Activated CD8-positive, alpha-beta memory T cell treated with anti-CD3 and anti-CD28 coated beads for 48 hours (primary cell): ENCODE measurements at regions not wholly inside any gene's neighbourhood (a gene's known extent, or its start where the extent isn't known, plus 50 kb on each side); places are given as distances from the start of the nearest gene placed in this dataset.
"Not testable (repeated sequence)": the region's sequence is repeated elsewhere in the genome, so short reads cannot be mapped to it uniquely, and the experiment has no call there.

Experiments used
- DNase-seq, 3 experiments: peaks; one replicate each; pipeline ENCODE4 v3.0.0-alpha.2; 2020; ENCODE audit warnings: low read depth in 2 of 3, low spot score in 2 of 3

DNA sequence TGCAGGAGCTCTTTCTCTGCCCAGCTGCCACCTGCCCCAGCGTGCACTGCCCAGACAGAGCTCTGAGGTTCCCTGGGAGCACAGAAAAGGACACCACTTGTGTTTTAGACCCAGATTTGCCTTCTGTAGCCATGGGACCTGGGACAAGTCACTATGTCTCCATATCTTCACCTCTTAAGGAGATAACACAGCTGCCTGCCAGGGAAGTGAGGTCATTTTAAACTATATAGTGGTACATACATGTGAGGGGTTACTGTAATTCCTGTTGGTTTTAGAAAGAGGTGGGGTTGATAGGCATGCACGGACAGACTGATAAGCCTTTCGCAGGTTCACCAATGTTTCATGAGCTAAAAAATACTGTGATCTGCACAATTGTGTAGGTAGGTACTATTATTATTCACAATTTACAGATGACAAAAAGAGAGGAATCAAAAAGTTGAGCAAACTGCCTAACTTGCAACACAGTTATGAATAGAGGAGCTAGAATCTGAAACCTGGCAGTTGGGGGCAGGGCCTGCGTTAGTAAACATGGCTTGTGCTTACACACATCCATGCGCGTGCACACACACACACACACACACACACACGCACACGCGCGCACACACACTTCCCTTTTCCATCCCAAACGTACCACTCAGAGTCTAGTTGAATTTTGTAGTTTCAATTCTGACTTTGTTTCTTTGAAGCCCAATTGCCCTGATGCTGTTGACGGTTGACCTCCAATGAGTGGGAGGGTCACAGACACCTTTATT lies 193.6 kb downstream of the FAM43A start:
- no peak for DNase-seq

DNA sequence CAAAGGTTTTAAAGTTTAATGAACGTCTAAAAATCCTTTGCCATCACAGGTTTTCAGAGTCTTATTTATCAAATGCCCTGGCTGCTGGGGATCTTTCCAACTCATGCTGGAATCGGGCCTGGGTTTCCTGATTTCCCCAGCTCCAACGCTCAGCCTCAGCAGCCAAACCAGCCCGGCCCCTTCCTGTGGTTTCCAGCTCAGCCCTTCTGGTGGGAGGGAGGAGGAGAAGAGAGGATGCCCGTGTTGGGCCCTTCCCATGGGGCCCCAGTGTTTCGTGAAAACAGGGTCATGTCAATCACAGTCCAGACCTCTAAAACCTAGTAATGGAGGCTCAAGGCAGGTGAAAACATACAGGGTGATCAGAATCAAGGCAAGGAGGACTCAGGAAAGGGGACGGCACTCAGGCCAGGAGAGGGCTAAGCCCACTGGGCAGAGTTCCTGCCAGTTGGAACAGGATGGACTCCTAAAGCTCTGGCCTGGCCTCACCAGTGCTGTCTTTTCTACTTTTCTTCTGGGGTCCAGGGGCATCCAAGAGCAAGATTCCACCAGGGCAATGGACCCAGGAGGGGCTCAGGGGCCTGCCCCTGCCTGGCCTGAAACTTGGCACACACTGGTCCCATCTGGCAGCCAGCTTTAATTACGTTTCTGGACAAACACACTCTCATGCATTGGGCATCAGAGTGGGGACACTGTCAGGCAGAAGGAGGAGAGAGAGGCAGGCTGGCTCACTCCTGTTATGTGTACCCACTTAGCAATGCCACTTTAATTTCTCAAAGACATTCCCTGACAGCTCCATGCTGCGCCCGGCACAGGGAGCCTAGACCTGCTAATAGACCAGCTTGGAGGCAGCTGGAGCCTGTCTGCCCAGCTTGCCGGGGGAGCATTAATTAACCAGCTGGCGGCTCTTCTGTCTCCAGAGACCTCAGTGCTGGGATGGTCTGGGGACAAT lies 194.6 kb downstream of the FAM43A start:
- DNase-seq, result no peak

DNA sequence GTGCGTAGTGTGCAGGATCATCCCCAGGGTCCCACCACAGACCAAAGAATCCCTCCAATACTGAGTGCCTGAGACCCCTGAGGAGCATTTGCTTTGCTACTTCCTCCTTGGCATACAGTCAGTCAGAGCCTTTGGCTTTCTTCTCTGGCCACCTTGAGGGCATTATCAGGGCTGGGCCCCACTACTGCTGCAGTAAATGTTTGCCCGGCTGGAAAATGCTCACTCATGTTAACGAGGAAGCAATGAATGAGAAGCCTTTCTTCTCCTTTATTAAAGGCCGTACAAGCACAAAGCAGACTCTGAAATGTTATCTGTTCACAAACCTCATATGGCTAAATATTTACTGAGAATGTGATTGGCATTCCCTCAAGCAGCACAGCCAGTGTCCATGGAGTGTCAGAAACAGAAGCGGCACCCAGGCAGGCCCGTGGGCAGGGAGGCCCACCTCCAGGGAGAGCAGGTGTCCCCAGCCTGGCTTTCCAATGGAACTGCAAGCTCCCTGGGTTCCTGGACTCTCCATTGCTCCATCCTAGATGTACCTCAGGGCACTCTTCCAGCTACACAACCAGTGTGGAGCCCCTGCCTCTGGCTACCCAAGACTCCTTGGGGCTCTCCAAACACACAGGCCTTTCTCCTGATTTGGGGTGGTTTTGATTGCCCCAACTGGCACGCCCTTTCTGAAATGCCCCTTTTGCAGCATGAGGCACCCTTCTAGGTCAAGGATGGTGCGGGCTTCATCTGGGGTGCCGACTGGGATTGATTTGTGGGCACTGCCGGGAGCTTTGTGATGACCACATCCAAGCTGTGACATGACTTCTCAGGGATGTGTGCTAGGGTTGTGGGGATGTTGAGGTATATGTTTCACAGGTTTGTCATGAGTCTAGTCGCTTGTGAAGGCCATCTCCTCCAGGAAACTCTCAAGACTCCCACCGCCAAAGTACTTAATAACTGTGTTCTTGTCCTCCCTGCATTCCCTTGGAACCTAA lies 195.6 kb downstream of the FAM43A start:
- DNase-seq, result no peak

DNA sequence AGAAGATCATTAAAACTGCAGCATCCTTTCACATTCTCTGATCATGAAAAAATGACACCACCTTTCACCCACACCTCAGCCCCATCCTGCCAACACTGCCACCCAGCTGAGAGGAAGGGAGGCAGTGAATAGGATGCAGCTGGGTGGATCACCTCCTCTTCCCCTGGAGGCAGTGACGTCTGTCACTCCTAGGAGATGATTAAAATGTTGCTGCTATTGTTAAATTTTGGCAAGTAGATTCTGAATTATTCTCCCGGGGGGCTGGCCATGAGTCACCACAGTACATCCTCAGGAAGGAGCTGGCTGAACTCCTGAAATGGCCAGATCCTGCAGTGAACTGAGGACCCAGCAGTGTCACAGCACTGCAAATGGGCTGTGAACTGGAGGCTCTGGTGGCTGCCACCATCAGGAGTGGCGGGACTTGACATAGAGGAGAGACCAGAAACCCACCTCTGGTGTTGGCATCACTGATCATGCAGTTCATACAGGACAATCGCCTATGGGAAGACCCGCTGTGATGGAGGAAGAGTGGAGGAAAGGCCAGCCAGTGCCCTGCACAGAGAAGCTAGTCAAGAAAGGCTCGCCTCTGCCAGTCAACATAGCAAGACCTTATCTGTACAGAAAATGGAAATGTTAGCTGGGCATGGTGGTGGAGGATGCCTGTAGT lies 199.1 kb downstream of the FAM43A start:
- DNase-seq, result no peak

DNA sequence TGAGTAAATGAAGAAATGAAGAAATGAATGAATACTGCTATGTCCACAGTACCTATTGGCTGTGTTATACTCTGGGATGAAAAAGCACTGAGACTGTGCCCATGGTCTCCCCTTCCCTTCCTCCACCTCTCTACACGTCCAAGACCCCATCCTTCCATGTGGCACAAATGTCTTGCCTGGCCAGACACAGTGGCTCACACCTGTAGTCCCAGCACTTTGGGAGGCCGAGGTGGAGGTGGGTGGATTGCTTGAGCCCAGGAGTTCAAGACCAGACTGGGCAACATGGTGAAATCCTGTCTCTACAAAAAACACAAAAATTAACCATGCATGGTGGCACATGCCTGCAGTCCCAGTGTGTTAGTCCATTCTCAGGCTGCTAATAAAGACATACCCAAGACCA lies 200.1 kb downstream of the FAM43A start:
- no peak for DNase-seq

DNA sequence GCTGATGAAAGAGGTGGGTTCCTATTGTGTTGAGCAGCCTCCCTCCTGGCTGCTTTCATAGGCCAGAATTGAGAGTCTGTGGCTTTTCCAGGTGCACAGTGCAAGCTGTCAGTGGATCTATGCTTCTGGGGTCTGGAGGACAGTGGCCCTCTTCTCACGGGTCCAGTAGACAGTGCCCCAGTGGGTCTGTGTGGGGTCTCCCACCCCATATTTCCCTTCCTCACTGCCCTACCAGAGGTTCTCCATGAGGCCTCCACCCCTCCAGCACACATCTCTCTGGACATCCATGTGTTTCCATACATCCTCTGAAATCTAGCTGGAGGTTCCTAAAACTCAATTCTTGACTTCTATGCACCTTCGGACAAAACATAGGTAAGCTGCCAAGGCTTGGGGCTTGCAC lies 201.2 kb downstream of the FAM43A start:
- DNase-seq, result no peak

DNA sequence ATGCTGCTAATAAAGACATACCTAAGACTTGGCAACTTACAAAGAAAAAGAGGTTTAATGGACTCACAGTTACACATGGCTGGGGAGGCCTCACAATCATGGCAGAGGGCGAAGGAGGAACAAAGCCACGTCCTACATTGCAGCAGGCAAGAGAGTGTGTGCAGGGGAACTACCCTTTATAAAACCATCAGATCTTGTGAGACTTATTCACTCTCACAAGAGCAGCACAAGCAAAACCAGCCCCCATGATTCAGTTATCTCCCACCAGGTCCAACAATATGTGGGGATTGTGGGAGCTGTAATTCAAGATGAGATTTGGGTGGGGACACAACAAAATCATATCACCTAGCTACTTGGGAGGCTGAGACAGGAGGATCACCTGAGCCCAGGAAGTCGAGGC lies 202.4 kb downstream of the FAM43A start:
- DNase-seq, result not testable (repeated sequence)

DNA sequence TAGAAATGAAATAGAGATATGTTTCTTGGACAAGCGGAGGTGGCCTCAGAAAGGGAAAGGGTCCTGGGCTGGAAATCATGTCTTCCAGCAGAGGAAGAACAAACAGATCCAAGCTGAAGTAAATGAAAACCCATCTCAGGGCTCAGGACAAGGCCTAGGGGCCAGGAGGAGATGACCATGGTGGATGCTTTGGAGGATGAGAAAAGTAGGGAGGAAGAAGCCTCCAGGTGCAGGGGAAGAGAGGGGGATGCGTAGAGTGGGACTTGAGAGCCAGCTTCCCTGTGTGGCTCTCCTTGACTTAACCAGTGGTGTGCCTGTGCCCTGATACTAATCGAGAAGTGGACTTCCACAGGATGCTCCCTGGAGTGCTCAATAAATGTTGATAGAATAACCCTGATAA lies 203.2 kb downstream of the FAM43A start:
- no peak for DNase-seq

DNA sequence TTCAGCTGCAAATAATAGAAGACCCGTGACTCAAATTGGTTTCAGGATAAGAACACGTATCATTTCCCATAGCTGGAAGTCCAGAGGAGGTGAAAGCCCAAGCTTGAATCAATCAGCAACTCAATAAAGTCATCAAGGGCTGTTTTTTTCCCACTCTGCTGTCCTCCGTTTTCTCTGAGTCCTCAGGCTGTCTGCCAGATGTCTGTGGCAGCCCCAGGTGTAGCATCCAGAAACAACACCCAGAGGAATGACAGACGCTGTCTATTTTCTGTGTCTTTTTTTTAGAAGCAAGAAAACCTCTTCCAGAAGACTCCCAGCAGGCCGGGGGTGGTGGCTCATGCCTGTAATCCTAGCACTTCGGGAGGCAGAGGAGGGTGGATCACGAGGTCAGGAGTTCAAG lies 204.4 kb downstream of the FAM43A start:
- no peak for DNase-seq

DNA sequence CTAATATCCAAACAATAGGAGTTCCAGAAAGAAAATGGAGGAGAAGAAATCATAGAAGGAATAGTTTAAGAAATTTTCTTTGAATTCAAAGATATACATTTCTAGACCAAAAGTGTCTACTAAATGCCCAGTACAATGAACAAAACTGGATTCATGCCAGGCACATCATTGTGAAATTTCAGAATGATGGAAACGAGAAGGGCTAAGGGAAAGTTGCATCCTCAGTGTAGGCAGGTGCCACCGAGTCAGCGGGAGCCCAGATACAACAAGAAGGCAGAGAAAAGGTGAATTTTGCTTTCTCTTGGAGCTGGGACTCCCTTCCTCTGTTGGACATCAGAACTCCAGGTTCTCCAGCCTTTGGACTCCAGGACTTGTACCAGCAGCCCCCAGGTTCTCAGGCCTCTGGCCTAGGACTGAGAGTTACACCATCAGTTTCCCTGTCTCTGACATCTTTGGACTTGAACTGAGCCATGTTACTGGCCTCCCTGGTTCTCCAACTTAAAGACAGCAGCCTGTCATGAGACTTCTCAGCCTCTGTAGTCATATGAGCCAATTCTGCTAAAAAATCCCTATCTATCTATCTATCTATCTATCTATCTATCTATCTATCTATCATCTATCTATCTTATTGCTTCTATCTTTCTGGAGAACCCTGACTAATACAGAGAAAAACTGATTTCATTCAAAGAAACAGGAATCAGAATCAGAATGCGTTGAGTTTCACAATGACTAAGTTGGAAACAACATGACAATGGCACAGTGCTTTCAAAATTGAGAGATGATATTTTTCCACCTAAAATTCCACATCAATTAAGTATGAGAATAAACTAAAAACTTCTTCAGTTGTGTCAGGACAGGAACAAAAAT lies 207.7 kb downstream of the FAM43A start:
- DNase-seq, result no peak

DNA sequence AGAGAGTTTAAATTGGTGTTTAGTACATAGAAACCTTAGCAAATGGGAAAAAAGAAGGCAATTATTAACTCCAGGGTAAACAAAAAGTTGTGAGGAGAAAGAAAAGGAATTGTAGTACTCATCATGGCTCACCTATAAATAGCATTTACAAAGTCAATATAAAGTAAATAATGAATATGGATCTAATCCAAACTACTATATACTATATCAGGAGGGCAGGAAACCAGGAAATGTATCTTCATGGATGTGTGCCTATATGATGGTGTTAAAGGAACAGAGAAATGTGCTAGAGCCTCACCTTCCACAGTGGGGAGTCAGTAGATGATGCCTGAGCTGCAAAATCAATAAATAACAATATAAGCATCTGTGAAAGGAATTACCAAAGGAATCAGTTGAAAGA lies 208.9 kb downstream of the FAM43A start:
- no peak for DNase-seq

DNA sequence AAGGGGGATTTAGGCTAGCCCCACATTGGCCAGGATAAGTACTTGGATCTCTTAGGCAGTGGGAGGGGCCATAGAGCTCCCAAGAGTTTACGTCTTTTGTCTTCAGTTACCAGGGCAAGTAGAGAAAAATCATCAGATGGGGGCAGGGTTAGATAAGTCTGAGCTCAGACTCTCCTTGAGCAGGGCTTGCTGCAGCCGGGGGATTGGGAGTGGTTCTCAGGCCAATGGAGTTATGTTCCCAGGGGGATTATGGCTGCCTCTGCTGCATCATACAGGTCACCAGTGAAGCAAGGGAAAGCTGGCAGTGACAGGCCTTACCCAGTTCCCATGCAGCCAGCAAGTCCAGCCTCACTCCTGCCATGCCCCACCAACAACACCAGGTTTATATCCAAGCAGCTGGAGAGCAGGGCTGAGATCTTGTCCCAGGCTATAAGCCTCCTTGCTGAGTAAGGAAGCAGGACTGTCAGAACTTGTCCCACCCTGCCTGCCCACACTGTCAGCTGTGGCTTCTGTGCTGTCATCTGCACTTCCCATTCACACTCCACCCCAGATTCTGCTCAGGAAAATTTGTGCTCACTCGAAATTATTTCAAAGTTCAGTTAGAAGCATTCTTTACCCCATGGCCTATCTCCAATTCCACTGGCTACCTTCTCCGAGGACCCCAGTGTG lies 215.3 kb downstream of the FAM43A start:
- DNase-seq, result no peak

DNA sequence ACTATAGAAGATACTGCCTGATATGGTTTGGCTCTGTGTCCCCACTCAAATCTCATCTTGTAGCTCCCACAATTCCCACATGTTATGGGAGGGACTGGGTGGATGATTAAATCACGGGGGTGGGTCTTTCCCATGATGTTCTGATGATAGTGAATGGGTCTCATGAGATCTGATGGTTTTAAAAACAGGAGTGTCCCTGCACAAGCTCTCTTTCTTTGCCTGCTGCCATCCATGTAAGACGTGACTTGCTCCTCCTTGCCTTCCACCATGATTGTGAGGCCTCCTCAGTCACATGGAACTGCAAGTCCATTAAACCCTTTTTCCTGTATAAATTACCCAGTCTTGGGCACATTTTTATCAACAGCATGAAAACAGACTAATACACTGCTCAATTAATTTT lies 217.8 kb downstream of the FAM43A start:
- not testable (repeated sequence) for DNase-seq

DNA sequence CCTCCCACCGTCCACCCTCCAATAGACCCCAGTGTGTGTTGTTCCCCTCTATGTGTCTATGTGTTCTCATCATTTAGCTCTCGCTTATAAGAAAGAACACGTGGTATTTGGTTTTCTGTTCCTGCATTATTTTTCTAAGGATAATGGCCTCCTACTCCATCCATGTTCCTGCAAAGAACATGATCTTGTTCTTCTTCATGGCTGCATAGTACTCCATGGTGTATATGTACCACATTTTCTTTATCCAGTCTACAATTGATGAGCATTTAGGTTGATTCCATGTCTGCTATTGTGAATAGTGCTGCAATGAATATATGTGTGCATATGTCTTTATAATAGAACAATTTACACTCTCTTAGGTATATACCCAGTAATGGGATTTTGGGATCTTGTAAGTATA lies 219.3 kb downstream of the FAM43A start:
- DNase-seq, result not testable (repeated sequence)

DNA sequence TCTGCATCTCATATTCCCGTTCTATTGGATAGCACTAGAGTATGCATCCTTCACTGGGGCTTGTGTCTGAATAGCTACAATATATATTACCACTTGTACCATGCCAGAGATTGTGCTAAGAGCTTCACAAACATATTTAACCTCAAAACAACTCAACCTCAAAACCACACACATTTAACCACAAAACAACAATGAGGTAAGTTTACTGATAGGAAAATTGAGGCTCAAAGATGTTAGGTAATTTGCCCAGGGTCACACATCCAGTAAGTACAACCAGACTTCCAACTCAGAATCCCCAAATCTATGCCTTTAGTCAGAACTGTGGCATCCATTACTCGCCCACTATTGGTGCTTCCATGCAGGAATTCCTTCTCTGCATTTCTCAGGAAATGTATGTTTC lies 220.0 kb downstream of the FAM43A start:
- DNase-seq, result no peak

DNA sequence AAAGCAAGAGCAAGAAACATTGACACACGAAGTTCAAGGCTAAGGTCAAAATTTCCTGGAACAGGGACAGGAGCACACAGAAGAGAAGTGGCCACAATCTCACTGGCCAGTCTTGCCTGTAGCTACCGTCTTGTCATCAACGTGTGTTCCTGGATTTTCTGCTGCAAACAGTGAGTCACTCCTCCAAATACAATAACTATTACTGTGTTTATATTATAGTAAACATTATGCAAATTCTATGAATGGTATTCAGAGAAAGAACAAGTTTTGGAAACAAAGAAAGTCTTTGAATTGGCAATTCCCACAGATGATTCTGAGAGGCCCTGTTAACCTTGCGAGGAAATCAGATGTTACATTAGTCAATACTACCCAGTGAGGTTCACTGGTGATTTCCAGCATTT lies 220.5 kb downstream of the FAM43A start:
- DNase-seq, result no peak

DNA sequence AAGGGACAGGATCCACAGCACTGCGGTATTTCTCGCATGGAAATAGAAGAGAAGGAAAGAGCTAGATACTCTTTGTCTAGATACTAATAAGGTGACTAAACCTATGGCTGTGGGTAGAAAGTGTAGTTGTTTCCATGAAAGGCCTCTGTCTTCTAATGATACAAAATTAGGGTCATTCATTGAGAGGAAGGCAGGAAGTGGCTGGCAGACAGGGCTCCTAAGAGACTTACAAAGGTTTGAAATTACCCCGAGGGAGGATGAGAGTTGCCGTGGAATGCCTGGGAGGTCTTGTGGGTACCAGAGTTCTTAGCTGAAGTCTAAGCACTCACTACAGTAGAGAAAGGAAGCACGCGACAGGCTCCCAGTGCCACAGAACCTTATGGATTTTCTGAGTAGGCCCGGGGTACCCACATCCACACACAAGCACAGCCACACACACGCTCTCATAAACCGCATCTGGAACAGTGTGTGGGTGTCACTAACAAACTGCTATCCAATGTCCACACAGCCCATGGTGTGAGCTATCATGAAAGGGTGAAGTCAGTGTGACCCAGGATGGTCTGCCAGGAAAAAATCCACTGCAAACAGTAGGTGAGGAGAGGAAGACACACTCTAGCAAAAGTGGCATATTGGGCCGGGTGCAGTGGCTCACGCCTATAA lies 221.4 kb downstream of the FAM43A start:
- DNase-seq, result no peak

DNA sequence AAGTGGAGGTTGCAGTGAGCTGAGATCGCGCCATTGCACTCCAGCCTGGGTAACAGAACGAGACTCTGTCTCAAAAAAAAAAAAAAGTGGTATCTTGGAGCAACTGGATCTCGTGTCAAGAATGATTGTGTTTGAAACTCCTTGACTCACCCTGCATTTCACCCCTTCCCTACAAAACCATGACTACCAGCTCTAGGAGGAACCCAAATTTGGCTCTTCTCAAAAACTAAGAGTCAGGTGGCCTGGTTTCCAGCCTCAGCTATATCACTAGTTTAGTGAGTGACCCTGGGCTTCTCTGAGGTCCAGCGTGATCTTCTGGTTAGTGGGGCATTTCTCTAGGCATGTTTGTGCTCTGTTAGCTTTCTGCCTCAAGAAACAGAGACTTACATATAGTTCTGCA lies 222.1 kb downstream of the FAM43A start:
- DNase-seq, result no peak

DNA sequence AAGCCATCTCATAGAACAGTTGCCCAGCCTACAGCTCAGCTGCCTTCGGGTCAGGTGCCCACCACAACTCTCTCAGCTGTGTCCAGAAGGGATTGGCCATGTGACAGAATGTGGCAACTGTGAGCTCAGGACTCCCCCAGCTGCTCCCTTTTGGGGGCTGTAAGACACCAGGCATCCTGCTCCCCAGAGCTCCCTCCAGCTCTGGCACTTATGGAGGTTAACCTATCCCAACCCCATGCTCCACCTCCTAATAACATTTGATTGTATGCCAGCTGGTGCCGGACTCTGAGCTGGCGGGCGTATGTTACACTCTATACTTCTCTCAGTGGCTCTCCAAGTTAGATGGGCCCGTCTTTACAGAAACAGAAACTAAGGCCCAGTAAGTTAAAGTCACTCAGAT lies 222.8 kb downstream of the FAM43A start:
- no peak for DNase-seq
